ENCODE measurements at regions not wholly inside any gene's neighbourhood (a gene's known extent, or its start where the extent isn't known, plus 50 kb on each side); places are given as distances from the start of the nearest gene placed in this dataset.
"Not testable (repeated sequence)": the region's sequence is repeated elsewhere in the genome, so short reads cannot be mapped to it uniquely, and the experiment has no call there.

- no peak for DNase-seq
Measured at GRCh38 chr1:71345491-71345890, 264.7 kb upstream of the ZRANB2 start.

DNA sequence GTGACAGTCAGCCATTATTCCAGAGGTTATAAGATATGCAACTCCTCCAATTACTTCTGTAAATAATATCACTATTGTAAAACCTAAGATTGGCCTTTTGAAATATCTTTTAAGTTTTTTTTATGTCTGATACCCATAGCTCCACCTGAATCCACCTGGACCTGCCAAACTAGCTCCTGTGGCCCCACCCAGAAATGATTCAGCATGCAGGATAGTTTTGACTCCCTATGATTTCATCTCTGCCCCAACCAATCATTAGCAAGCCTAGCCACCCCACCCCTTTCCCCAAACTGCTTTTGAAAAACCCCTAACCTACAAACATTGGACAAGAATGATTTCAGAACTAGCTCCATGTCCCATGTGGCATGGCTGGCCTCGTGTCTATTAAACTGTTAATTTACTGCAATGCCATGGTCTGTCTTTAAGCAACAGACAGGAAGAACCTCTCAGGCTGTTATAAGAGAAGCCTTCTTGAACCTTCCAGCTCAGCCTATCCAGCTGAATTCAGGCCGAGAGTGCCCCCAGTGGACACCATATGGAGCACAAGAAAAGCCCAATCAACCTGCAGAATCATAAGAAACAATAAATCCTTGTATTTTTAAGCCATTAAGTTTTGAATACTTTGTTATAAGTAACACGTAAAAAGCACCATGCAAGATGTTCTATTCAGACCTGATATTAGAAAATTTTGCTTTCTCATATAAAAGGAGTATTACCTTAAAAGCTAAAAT is 263.0 kb upstream of the ZRANB2 start:
- DNase-seq = no peak

GRCh38 chr1:71339238-71339637 is 258.4 kb upstream of the ZRANB2 start:
- DNase-seq = no peak

DNA sequence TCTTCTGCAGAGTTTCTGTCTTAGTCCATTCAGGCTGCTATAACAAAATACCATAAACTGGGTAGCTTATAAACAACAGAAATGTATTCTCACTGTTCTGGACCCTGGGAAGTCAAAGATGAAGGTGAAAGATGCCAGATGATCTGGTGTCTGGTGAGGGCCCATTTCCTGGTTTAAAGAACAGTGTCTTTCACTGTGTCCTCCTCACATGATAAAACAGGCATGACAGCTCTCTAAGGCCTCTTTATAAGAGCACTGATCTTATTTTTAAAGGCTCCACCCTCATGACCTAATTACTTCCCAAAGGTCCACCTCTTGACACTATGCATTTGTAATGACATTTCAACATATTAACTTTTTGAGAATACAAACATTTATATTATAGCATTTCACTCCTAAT is 250.2 kb upstream of the ZRANB2 start:
- DNase-seq = no peak

GRCh38 chr1:71324671-71325267 is 243.9 kb upstream of the ZRANB2 start:
- DNase-seq = no peak

- no peak for DNase-seq
Measured at GRCh38 chr1:71312545-71312944, 231.7 kb upstream of the ZRANB2 start.

- no peak for DNase-seq
Measured at GRCh38 chr1:71311376-71311775, 230.5 kb upstream of the ZRANB2 start.

DNA sequence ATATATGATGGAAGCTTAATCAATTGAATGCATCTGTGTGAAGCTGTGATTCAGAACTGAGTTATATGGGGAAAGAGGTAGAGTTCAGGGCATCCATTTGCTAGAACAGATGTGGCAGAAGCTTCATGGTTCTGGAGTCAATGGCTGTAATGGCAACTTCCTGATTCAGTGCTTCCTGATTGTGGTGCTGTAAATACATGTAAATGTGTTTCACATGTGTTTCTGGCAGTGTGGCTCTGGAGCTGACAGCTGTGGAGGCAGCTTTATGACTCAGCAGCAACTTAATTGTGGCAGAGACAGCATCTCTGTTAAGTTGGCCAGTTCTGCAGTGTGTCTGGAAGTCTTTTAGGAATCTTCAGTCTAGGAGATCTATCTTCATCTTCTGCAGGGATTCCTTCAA is 226.6 kb upstream of the ZRANB2 start:
- DNase-seq = no peak

DNA sequence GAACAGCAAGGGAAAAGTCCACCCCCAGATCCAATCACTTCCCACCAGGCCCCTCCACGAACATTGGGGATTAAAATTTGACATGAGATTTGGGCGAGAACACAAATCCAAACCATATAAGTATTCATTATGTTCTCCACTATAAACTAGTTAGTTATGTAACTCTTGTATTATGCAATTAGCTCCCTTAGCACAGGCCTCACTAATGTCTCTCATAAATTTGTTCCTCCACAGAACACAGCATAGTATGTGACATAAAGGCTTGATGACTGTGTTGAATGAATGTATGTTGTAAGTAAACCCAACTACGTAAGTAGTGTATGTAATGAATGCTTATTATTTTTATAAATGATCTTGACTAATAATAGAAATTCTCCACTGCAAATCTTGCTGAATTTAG is 223.3 kb upstream of the ZRANB2 start:
- no peak for DNase-seq

DNA sequence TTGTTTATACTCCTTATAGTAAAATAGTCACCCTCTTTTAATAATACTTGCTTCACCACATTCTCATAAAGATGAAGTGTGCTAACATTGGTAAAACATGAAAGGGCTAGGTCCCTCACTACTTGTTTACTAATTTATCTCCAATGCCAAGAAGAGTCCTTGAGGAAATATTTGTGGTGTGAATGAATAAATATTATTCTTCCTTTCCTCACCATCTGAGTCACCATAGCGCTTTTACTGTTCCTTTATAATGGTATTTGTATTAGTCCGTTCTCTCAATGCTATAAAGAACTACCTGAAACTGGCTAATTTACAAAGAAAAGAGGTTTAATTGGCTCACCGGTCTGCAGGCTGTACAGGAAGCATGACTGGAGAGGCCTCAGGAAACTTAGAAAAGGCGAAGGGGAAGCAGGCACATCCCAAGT is 222.8 kb upstream of the ZRANB2 start:
- no peak for DNase-seq

DNA sequence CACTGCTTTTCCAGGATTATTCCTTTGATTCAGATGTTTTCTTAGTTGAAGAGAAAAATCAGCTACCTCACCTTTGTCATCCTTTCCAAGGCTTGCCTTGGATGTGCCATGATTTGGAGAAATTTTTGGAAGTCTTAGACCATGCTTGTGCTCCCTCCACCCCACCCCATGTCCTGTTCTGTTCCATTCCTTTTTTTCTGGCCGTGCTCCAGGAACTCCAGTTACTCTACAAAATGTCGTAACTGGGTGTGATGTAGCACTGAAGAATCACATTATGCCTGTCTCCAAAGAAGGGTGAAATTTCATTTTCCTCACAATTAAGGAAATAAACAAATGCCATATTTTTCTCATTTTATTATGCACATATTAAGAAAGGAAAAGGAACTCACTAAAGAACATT is 217.8 kb upstream of the ZRANB2 start:
- DNase-seq = no peak

DNA sequence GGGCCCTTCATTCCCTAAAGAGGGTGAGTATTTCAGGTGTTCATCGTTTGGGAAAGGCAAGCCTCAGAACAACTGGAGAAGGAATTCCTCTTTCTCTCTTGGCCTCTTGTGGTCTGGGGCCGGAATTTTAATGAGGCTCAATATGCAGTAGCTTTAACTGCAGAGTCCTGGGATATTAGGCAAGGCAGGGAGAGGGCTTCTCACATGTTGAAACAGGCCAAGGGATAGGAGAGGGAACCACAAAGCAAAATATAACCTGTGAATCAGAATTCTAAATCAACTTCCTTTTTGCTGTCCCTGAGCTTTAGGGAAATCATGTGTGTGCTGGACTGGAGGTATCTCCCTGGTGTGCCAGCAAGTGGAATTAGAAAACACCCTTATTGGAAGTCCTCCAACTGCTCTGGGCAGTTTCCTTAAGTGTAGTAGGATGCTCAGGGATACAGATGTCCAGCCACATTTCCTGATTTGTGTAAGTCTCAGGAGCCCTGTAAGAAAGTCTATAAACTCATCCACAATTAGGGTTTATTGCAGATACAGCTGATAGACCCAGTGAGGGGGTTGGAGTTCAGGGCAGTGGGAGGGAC is 215.8 kb upstream of the ZRANB2 start:
- no peak for DNase-seq

GRCh38 chr1:71295350-71295749 is 214.5 kb upstream of the ZRANB2 start:
- DNase-seq = no peak

DNA sequence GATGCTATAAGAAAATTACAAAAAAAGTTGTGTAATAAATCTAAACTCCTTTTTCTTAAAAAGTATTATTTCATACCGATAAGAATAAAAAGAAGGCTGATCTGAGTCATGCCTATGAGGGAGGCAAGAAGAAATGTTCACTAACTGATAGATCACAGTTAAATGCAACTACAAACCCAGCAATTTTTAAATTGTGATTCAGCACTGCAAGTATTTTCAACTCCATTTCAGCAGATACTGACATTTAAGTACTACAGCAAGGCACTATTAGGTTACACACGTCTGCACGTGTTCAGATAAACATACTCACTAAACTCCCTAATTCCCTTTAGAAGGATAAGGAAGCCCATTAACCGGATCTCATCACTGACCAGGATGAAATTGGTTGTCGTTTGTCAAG is 213.3 kb upstream of the ZRANB2 start:
- DNase-seq = no peak

- DNase-seq = no peak
Measured at GRCh38 chr1:71292203-71292602, 211.4 kb upstream of the ZRANB2 start.

- not testable (repeated sequence) for DNase-seq
Measured at GRCh38 chr1:71290506-71291237, 209.8 kb upstream of the ZRANB2 start.

DNA sequence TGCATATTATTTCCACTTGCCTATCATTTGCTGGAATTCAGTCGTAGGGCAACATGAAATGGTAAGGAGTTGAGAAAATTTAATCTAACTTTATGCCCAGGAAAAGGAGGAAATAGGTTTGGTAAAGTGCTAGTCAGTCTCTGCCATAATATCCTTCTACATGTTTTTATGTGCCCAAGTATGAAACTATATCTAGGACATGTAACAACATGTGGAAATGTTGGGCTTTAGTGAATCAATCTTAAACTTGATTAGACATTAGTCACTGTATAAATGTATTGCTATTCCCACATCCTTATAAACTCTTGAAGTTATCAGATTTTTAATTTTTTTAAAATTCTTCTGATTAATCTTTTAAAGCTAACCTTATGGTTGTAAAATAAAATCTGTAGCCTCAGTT is 204.7 kb upstream of the ZRANB2 start:
- DNase-seq = no peak

GRCh38 chr1:71276466-71276865 is 195.6 kb upstream of the ZRANB2 start:
- no peak for DNase-seq

- no peak for DNase-seq
Measured at GRCh38 chr1:71273334-71273733, 192.5 kb upstream of the ZRANB2 start.

DNA sequence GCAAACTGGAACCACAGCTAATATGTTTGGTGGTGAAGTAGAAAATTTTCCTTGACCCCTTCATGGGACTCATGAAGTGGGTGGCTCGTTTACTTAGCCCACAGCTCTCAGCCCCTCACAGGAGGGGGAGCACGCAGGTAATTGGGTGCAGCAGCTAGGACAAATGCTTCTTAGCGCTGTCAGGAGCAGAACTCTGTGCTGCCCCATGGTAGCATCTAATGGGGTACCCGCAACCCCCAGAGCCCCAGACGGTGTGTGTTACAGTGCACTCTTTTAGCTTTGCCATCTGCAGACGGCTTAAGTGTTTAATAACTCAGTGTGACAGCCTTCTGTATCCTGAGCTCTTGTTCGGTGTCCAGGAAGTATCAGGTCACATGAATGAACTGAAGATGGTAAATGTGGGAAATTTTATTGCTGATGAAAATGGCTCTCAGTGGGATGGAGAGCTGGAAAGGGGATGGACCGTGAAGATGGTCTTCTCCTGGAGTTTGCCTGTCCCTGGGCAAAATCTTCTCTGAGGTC is 189.6 kb upstream of the ZRANB2 start:
- DNase-seq = no peak

DNA sequence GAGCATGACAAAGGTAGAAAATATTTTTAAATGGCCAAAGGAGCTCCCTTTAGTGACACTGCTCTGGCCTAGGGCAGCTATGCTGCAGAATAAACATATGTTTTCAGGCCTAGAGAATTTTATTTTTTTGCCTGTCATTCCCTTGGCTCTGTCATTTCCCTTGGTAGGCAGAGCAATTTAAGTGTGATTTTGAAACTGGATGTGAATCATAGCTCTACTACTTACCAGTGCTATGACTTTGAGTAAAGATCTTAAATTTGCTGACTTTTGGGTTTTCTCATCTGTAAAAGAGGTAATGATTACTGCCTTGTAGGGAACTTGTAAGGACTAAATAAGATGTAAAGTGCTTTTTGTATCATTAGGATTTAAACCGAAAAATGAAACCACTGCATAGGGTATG is 189.0 kb upstream of the ZRANB2 start:
- DNase-seq = no peak

GRCh38 chr1:71269179-71269578 is 188.3 kb upstream of the ZRANB2 start:
- no peak for DNase-seq

DNA sequence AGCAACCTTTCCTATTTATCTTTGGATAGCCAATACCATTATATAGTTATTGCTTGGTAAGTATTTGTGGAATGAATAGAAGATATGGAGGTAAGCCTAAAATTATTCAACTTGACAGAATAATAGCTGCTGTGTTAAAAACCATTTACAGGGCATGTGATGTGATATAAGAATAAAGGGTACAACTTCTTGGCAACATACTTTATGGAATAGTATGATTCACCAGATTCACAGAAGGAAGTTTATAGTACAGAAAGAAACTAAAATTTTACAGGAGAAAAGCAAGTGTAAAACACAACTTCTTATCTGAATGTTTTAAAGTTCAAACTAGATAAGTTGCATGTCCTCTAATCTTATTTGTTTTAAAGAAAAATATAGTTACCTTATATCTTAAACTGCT is 186.4 kb upstream of the ZRANB2 start:
- no peak for DNase-seq

DNA sequence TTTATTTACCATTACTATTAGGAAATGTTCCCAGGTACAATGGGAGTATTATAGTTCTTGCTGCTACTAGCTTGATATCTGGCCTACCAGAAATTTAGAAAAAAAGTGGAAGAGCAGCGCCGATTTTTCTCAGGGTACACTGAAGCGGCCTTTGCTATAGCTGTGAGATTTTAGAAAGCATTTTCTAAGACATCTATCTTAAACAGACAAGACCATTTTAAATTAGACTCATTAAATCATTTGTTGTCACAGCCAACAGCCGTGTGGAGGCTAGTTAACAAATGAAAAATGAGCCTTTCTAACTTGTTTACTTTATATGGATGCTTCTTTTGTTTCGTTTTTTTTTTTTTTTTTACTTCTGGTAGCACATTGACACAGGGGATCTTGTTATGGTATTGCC is 183.2 kb upstream of the ZRANB2 start:
- DNase-seq = no peak
